PC-3 (cell line): ENCODE measurements at regions not wholly inside any gene's neighbourhood (a gene's known extent, or its start where the extent isn't known, plus 50 kb on each side); places are given as distances from the start of the nearest gene placed in this dataset.

Experiments
- ATAC-seq: fragments of 200-7000 bp; cut with Tn5 transposase; 2 replicates; pipeline ENCODE4 v1.9.1; 2020; ENCODE audit warnings: mild to moderate bottlenecking, moderate library complexity
- BruUV-seq: library from RNA; stranded (reverse); fragments of 400-500 nt; replicated peaks from 2 replicates; lab custom pipeline; 2021; lab: Mats Ljungman, UMichigan
- CTCF ChIA-PET: fragments of 300-600 bp; sonication (Branson Sonifier 250); formaldehyde crosslinking; loops from one replicate; lab custom pipeline; 2022; ENCODE audit warnings: antibody characterized with exemption; lab: Charles Lee
- POLR2A ChIA-PET: fragments of 300-600 bp; sonication (Branson Sonifier 250); formaldehyde crosslinking; loops from one replicate; lab custom pipeline; 2022; ENCODE audit warnings: antibody characterized with exemption; ENCODE audit not compliant: unreplicated experiment; lab: Charles Lee
- DNase-seq: peaks from one replicate; pipeline ENCODE4 v3.0.0-alpha.2; 2015
- H2AFZ ChIP-seq: fragments of 300-600 bp; sonication (generic); 2 replicates; pipeline ENCODE4 v1.6.0; 2016; ENCODE audit warnings: antibody characterized with exemption, low read length
- H3F3A ChIP-seq: fragments of 300-600 bp; sonication (generic); one replicate; pipeline ENCODE4 v1.6.0; 2017; ENCODE audit warnings: antibody characterized with exemption, low read length, control low read depth, mild to moderate bottlenecking; ENCODE audit not compliant: unreplicated experiment
- H3K27ac ChIP-seq: fragments of 300-600 bp; sonication (generic); 2 replicates; pipeline ENCODE4 v1.5.1; 2016; ENCODE audit warnings: mild to moderate bottlenecking, low read length
- H3K27me3 ChIP-seq: fragments of 300-600 bp; sonication (generic); 2 replicates; pipeline ENCODE4 v1.6.1; 2016; ENCODE audit warnings: low read length, mixed read lengths
- H3K36me3 ChIP-seq: fragments of 300-600 bp; sonication (generic); 2 replicates; pipeline ENCODE4 v1.6.1; 2016; ENCODE audit warnings: low read depth, mixed run types, low read length, mixed read lengths
- H3K4me1 ChIP-seq: fragments of 300-600 bp; sonication (generic); 2 replicates; pipeline ENCODE4 v1.5.1; 2016; ENCODE audit warnings: low read length; ENCODE audit not compliant: insufficient read depth
- H3K4me2 ChIP-seq: fragments of 300-600 bp; sonication (generic); 2 replicates; pipeline ENCODE4 v1.6.0; 2016; ENCODE audit warnings: low read length
- H3K4me3 ChIP-seq: fragments of 300-600 bp; sonication (generic); 2 replicates; pipeline ENCODE4 v1.5.1; 2016; ENCODE audit warnings: mild to moderate bottlenecking, low read length, mixed read lengths
- H3K79me2 ChIP-seq: fragments of 300-600 bp; sonication (generic); 2 replicates; pipeline ENCODE4 v1.6.1; 2017; ENCODE audit warnings: low read length, mixed read lengths
- H3K9ac ChIP-seq: fragments of 300-600 bp; sonication (generic); 2 replicates; pipeline ENCODE4 v1.6.0; 2016; ENCODE audit warnings: mild to moderate bottlenecking, low read length
- H3K9me2 ChIP-seq: fragments of 300-600 bp; sonication (generic); replicated peaks from 2 replicates; pipeline ENCODE4 v1.6.1; 2016; ENCODE audit warnings: mixed run types, low read length, mixed read lengths
- H3K9me3 ChIP-seq: fragments of 300-600 bp; sonication (generic); 2 replicates; pipeline ENCODE4 v1.6.1; 2016; ENCODE audit warnings: low read length, mixed read lengths
- H4K20me1 ChIP-seq: fragments of 300-600 bp; sonication (generic); 2 replicates; pipeline ENCODE4 v1.6.1; 2016; ENCODE audit warnings: low read length, mixed read lengths
- CTCF ChIP-seq: fragments of 300-600 bp; sonication (generic); conservative IDR thresholded peaks from 2 replicates; pipeline ENCODE4 v1.5.1; 2017; ENCODE audit warnings: antibody characterized with exemption, low read depth, mild to moderate bottlenecking, low read length
- EZH2 ChIP-seq: fragments of 300-600 bp; sonication (generic); IDR thresholded peaks from one replicate; pipeline ENCODE4 v1.6.1; 2017; ENCODE audit warnings: antibody characterized with exemption, mild to moderate bottlenecking, low read length; ENCODE audit not compliant: unreplicated experiment
- EZH2phosphoT487 ChIP-seq: fragments of 300-600 bp; sonication (generic); IDR thresholded peaks from 2 replicates; pipeline ENCODE4 v1.6.1; 2018; ENCODE audit warnings: mild to moderate bottlenecking, antibody characterized with exemption, low read length, borderline replicate concordance
- intact Hi-C: fragments of 100-400 bp; cut with micrococcal nuclease; formaldehyde crosslinking; loops from 2 replicates; pipeline ENCODE4 v1.9.0; 2023

DNA sequence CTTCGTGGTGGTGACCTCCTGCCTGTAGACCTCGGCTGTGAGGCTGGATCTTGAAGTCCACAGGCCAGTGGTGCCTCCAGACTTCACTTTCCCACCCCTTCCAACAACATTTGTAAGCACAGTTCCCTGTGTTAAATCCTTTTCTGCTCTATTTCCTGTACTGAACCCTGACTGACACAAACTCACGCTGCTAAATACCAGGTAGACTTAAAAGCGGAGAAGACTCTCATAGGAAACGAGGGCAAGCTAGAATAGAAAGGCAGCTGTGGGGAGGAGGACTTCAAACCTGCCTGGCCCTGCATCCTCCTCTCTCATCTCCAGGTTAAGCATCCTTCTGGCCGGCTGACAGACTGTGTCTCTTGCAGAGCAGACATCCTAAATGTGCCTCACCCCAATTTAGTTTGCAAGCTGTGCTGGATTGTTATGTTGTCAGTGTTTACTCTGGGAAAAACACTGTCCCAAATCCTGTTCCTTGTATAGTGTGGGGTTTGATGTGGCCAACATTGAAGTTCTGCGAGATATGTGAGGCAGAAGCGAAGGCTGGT lies 58.5 kb upstream of the LARS2 start:
- Histone ChIP-seq H3K79me2 (no peaks in the 10 kb centered on the region), H3K27me3 (peaks cover 27% of the 10 kb centered on the region), H3K9me3 (no peaks in the 10 kb centered on the region), H3K4me1 (peaks cover 7% of the 10 kb centered on the region; the same call in 1 of the 2 replicates), H3K4me2 (peak overlapping the region; percentile 1; the same call in 1 of the 2 replicates), H2AFZ (no peak overlapping the region), H3K36me3 (no peaks in the 10 kb centered on the region), H3K9me2 (no peaks in the 10 kb centered on the region), H3K4me3 (no peak overlapping the region), H3K9ac (no peak overlapping the region), H4K20me1 (no peaks in the 10 kb centered on the region), H3F3A (no peaks in the 10 kb centered on the region), H3K27ac (no peak overlapping the region)
- CTCF ChIA-PET, result no interaction called here
- TF ChIP-seq EZH2phosphoT487, result no peak
- no peak for TF ChIP-seq CTCF
- no peak for TF ChIP-seq EZH2
- intact Hi-C loops, result loop anchor here (2.0 kb wide), 1 partner anchor 289 kb away; no protein-coding TSS in a partner anchor
- ATAC-seq (no peak), DNase-seq (no peak)
- BruUV-seq, result no TSS peak
- POLR2A ChIA-PET, result no interaction called here

DNA sequence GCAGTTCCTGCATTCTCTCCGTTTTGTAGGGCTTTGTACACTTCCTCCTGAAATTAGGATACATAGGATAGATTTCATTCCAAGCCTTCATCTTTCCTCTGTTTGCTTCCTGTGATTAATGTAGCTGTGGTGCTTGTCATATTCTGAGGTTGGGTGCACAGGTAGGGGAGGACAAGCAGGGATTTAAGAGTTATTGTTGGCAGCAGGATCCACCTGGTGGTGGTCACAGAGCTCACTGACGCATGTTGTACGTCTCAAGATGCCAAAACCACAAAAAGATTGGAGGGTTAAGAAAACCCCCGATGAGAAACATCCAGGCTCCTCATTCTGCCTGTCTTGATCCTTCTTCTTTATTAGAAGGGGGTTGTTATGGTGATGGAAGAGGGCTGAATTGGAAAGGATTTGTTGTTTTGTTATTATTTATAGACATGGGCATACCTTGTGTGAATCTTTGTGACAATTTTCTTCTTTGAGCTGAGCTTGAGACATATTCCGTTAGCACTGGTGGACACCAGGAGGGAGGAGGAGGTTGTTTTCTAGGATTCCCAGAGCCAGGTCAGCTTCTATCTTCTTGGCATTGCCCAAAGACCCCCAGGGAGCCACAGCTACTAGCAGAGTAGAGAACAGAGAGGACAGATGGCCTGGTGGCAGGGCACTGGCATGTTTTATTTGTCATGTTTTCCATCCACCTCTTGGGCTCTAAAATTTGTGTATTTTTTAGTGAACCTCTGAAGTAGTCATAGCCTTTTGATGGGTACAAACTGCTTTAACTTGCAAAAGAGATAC lies 57.7 kb upstream of the LARS2 start:
- Histone ChIP-seq H3K27me3 (peaks cover 25% of the 10 kb centered on the region), H3K27ac (no peak overlapping the region), H3K9me3 (no peaks in the 10 kb centered on the region), H3F3A (no peaks in the 10 kb centered on the region), H3K36me3 (no peaks in the 10 kb centered on the region), H3K4me3 (no peak overlapping the region), H3K79me2 (no peaks in the 10 kb centered on the region), H4K20me1 (no peaks in the 10 kb centered on the region), H3K4me2 (peak overlapping the region; percentile 1; the same call in 1 of the 2 replicates), H3K9ac (no peak overlapping the region), H3K9me2 (no peaks in the 10 kb centered on the region), H2AFZ (no peak overlapping the region), H3K4me1 (peaks cover 7% of the 10 kb centered on the region; the same call in 1 of the 2 replicates)
- ChIA-PET CTCF (interaction anchor here (0.5 kb wide), 1 partner anchor 167 kb away, joined by 3 read pairs; no protein-coding TSS in a partner anchor), POLR2A (interaction anchor here (0.6 kb wide), 1 partner anchor 104 kb away, joined by 5 read pairs; no protein-coding TSS in a partner anchor)
- ATAC-seq (peak; percentile 67), DNase-seq (peak; percentile 65)
- intact Hi-C loops, result loop anchor here (2.0 kb wide), 1 partner anchor 290 kb away; no protein-coding TSS in a partner anchor
- TF ChIP-seq EZH2phosphoT487 (no peak), CTCF (peak; percentile 43)
- BruUV-seq, result no TSS peak

GRCh38 chr3:45332493-45332892 lies 55.9 kb upstream of the LARS2 start:
- no TSS peak for BruUV-seq
- no peak for ATAC-seq
- no peaks in the 10 kb centered on the region for H3K9me2 ChIP-seq

More at GRCh38 chr3:45332493-45332892, 55.9 kb upstream of the LARS2 start:
- H3K4me3 ChIP-seq, result no peak overlapping the region
- H3K27me3 ChIP-seq, result peaks cover 14% of the 10 kb centered on the region; the same call in 1 of the 2 replicates
- CTCF ChIA-PET, result no interaction called here
- TF ChIP-seq EZH2phosphoT487, result no peak
- no peak for TF ChIP-seq EZH2
- TF ChIP-seq CTCF, result no peak
- H3F3A ChIP-seq, result no peaks in the 10 kb centered on the region
- H3K4me1 ChIP-seq, result peaks cover 7% of the 10 kb centered on the region; the same call in 1 of the 2 replicates
- H3K27ac ChIP-seq, result no peak overlapping the region
- intact Hi-C loops, result no loop called here
- no peaks in the 10 kb centered on the region for H3K79me2 ChIP-seq
- H3K4me2 ChIP-seq, result no peak overlapping the region
- no peak for DNase-seq
- no peaks in the 10 kb centered on the region for H3K9me3 ChIP-seq
- H2AFZ ChIP-seq, result no peak overlapping the region
- H4K20me1 ChIP-seq, result no peaks in the 10 kb centered on the region
- H3K9ac ChIP-seq, result no peak overlapping the region
- POLR2A ChIA-PET, result no interaction called here
- H3K36me3 ChIP-seq, result no peaks in the 10 kb centered on the region
